ENCODE measurements at regions not wholly inside any gene's neighbourhood (a gene's known extent, or its start where the extent isn't known, plus 50 kb on each side); places are given as distances from the start of the nearest gene placed in this dataset.

DNA sequence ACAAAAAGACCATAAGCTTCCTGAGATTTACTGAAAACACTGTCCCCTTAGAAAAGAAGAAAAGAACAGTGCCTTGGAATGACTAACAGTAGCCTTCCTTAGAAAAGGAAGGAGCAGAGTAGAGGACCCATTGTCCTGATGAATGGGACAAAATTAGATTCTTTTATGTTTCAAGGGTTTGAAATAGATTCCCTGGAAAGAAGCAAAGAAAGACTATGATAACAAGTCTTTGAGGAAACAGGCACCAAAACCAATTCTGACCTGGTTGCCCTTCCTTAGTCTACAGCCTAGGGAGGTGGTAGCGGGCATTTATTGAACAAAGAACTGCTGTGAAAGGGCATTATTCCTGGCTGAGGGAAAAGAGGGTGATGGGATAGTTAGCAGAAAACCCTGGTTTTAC is 1024.8 kb downstream of the TBL1XR1 start:
- TF ChIP-seq CTCF (IDR thresholded peaks at IDR 0.05) (no peak), POLR2A (IDR thresholded peaks at IDR 0.05) (no peak)

Measured in thyroid gland (tissue), 4 donors.